Activated naive CD4-positive, alpha-beta T cell treated with anti-CD3 and anti-CD28 coated beads, Interleukin-2, amount 10 ng/mL, durations not matched to agents 7 days and 5 days (primary cell): ENCODE measurements at regions not wholly inside any gene's neighbourhood (a gene's known extent, or its start where the extent isn't known, plus 50 kb on each side); places are given as distances from the start of the nearest gene placed in this dataset.
"Not testable (repeated sequence)": the region's sequence is repeated elsewhere in the genome, so short reads cannot be mapped to it uniquely, and the experiment has no call there.

Experiments
- CTCF ChIA-PET: fragments of 350-600 bp; sonication (Branson Sonifier 250); formaldehyde crosslinking; loops from one replicate; lab custom pipeline; 2021; ENCODE audit warnings: antibody characterized with exemption; lab: Charles Lee
- DNase-seq: peaks from one replicate; pipeline ENCODE4 v3.0.0-alpha.2; 2020
- H3K27ac Mint-ChIP-seq: one replicate; pipeline ENCODE4 v1.8.0; 2021; ENCODE audit warnings: mild to moderate bottlenecking, moderate library complexity, mixed read lengths
- H3K27me3 Mint-ChIP-seq: one replicate; pipeline ENCODE4 v1.8.0; 2021; ENCODE audit warnings: mild to moderate bottlenecking, mixed read lengths
- H3K36me3 Mint-ChIP-seq: one replicate; pipeline ENCODE4 v1.8.0; 2021; ENCODE audit warnings: mixed read lengths
- H3K4me1 Mint-ChIP-seq: one replicate; pipeline ENCODE4 v1.8.0; 2021; ENCODE audit warnings: mixed read lengths
- H3K4me3 Mint-ChIP-seq: one replicate; pipeline ENCODE4 v1.8.0; 2021; ENCODE audit warnings: mild to moderate bottlenecking, moderate library complexity, mixed read lengths
- H3K9me3 Mint-ChIP-seq: one replicate; pipeline ENCODE4 v1.8.0; 2021; ENCODE audit warnings: mixed read lengths

DNA sequence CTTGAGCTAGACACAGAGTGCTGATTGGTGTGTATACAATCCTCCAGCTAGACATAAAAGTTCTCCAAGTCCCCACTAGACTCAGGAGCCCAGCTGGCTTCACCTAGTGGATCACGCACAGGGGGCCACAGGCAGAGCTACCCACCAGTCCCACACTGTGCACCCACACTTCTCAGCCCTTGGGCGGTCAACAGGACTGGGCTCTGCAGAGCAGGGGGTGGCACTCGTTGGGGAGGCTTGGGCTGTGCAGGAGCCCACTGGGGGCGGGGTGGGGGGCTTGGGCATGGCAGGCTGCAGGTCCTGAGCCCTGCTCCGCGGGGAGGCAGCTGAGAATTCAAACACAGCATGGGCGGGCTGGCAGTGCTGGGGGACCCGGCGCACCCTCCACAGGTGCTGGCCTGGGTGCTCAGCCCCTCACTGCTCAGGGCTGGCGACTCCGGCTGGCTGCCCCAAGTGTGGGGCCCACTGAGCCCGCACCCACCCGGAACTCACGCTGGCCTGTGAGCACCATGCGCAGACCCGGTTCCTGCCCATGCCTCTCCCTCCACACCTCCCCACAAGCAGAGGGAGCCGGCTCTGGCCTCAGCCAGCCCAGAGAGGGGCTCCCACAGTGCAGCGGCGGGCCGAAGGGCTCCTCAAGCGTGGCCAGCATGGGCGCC lies 873.8 kb downstream of the PCDH17 start:
- peaks cover 23% of the 10 kb centered on the region for H3K9me3 Mint-ChIP-seq
- H3K27me3 Mint-ChIP-seq, H3K4me1 Mint-ChIP-seq, CTCF ChIA-PET, H3K36me3 Mint-ChIP-seq, DNase-seq, H3K4me3 Mint-ChIP-seq, H3K27ac Mint-ChIP-seq: not testable (repeated sequence)

DNA sequence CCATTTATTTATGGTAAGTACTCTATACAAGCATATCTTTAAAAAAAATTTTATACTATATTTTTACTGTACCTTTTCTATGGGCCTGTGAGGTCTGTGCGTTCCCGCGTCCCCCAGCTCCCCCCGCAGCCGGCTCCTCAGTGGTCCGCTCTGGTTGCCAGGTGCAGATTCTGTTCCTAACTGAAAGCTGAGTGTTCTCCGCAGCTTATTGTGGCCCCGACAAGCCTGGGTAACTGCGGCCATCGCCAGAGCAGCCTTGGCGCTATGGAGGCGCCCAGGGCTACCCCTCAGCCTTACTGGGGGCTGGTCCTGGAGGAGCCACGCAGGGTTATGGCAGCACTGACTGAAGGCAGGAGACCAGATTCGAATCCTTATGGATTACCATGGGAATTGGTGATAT lies 896.8 kb downstream of the PCDH17 start:
- peaks cover 11% of the 10 kb centered on the region for H3K9me3 Mint-ChIP-seq
- CTCF ChIA-PET, result no interaction called here
- no peak overlapping the region for H3K27ac Mint-ChIP-seq
- H3K36me3 Mint-ChIP-seq, result no peaks in the 10 kb centered on the region
- no peaks in the 10 kb centered on the region for H3K4me1 Mint-ChIP-seq
- no peak for DNase-seq
- H3K4me3 Mint-ChIP-seq, result no peak overlapping the region
- H3K27me3 Mint-ChIP-seq, result no peaks in the 10 kb centered on the region

GRCh38 chr13:58531614-58532013 lies 900.1 kb downstream of the PCDH17 start:
- CTCF ChIA-PET, result no interaction called here
- H3K27ac Mint-ChIP-seq, result no peak overlapping the region
- H3K4me1 Mint-ChIP-seq, result no peaks in the 10 kb centered on the region
- peaks cover 12% of the 10 kb centered on the region for H3K9me3 Mint-ChIP-seq
- DNase-seq, result no peak
- no peak overlapping the region for H3K4me3 Mint-ChIP-seq
- H3K27me3 Mint-ChIP-seq, result no peaks in the 10 kb centered on the region
- H3K36me3 Mint-ChIP-seq, result no peaks in the 10 kb centered on the region

DNA sequence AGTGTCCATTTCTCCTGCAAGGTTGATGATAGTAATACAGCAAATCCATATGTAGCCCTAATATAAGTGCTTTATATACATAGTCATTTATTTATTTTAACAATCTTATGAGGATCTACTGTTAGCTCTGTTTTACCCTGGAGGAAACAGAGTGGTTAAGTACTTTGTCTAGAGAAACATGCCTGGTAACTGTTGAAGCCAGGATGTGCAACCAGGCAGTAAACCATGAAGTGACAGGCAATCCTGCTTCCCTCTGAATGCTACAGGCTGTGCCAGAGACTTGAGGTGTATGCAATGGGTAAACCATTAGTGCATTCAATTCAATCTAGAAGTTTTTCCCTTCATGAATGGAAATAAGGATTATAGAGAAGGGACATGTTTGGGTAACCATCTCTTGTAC lies 911.0 kb downstream of the PCDH17 start:
- no peaks in the 10 kb centered on the region for H3K27me3 Mint-ChIP-seq
- H3K4me3 Mint-ChIP-seq, result no peak overlapping the region
- H3K36me3 Mint-ChIP-seq, result no peaks in the 10 kb centered on the region
- H3K27ac Mint-ChIP-seq, result no peak overlapping the region
- H3K4me1 Mint-ChIP-seq, result no peaks in the 10 kb centered on the region
- CTCF ChIA-PET, result no interaction called here
- no peak for DNase-seq
- peaks cover 8% of the 10 kb centered on the region for H3K9me3 Mint-ChIP-seq

DNA sequence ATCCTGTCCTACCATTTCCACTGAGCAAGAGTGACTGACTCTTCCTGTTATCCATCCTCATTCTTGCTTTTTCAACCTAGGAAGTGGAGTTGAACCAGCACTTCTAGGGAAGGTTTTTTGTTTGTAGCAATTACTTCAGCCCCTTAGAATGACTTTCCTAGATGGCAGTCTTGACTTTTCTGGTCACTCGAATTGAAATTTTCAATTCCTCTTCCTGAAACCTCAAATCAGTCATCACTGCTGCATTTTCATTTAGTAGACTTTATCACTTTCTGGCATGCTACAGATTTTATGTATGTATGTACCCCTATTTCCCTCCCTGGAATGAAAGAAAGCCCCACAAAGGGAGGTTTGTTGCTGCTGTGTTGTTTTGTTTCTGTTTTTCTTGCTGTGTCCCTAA lies 915.9 kb downstream of the PCDH17 start:
- Mint-ChIP-seq H3K4me3 (no peak overlapping the region), H3K36me3 (no peaks in the 10 kb centered on the region), H3K4me1 (no peaks in the 10 kb centered on the region), H3K27ac (no peak overlapping the region), H3K9me3 (no peaks in the 10 kb centered on the region), H3K27me3 (no peaks in the 10 kb centered on the region)
- CTCF ChIA-PET, result no interaction called here
- DNase-seq, result no peak

GRCh38 chr13:58566176-58566575 lies 934.6 kb downstream of the PCDH17 start:
- Mint-ChIP-seq H3K36me3 (no peaks in the 10 kb centered on the region), H3K4me1 (no peaks in the 10 kb centered on the region), H3K9me3 (peaks cover 2% of the 10 kb centered on the region), H3K27me3 (no peaks in the 10 kb centered on the region), H3K4me3 (no peak overlapping the region), H3K27ac (no peak overlapping the region)
- no peak for DNase-seq
- CTCF ChIA-PET, result no interaction called here

GRCh38 chr13:58573743-58574142 lies 942.2 kb downstream of the PCDH17 start:
- CTCF ChIA-PET, result no interaction called here
- Mint-ChIP-seq H3K9me3 (peaks cover 14% of the 10 kb centered on the region), H3K27ac (no peak overlapping the region), H3K4me3 (no peak overlapping the region), H3K36me3 (no peaks in the 10 kb centered on the region), H3K27me3 (no peaks in the 10 kb centered on the region), H3K4me1 (no peaks in the 10 kb centered on the region)
- no peak for DNase-seq

DNA sequence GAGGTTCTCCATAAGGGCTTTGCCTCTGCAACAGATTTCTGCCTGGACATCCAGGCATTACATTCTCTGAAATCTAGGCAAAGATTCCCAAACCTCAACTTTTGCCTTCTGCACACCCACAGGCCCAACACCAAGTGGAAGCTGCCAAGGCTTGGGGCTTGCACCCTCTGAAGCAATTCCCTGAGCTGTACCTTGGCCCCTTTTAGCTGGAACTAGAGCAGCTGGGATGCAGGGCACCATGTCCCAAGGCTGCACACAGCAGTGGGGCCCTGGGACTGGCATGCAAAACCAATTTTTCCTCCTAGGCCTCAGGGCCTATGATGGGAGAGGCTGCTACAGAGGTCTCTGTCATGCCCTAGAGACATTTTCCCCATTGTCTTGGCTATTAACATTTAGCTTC lies 943.2 kb downstream of the PCDH17 start:
- no peak overlapping the region for H3K4me3 Mint-ChIP-seq
- peaks cover 18% of the 10 kb centered on the region for H3K9me3 Mint-ChIP-seq
- DNase-seq, result no peak
- no peak overlapping the region for H3K27ac Mint-ChIP-seq
- H3K36me3 Mint-ChIP-seq, result no peaks in the 10 kb centered on the region
- H3K27me3 Mint-ChIP-seq, result no peaks in the 10 kb centered on the region
- no peaks in the 10 kb centered on the region for H3K4me1 Mint-ChIP-seq
- CTCF ChIA-PET, result no interaction called here

DNA sequence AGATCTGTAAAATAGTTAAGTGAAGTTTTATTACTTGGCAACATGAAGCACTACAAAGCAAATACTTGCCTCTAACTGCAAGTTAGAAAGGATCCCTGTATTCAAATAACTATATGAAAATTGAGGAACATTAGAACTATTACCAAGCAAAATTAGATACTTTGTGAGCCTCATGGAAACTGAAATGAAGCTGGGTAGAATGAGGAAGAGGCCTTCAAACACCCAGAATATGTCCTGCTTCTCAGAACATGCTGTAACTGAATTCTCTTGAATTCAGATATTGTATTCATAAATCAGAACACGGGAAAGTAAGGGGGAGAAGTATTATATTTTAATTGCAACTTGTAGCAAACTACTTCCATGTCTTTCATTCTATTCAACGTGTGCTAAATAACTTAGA lies 947.9 kb downstream of the PCDH17 start:
- no peak for DNase-seq
- no peaks in the 10 kb centered on the region for H3K27me3 Mint-ChIP-seq
- CTCF ChIA-PET, result no interaction called here
- H3K4me1 Mint-ChIP-seq, result no peaks in the 10 kb centered on the region
- no peak overlapping the region for H3K27ac Mint-ChIP-seq
- no peaks in the 10 kb centered on the region for H3K36me3 Mint-ChIP-seq
- no peak overlapping the region for H3K4me3 Mint-ChIP-seq
- H3K9me3 Mint-ChIP-seq, result peaks cover 16% of the 10 kb centered on the region

DNA sequence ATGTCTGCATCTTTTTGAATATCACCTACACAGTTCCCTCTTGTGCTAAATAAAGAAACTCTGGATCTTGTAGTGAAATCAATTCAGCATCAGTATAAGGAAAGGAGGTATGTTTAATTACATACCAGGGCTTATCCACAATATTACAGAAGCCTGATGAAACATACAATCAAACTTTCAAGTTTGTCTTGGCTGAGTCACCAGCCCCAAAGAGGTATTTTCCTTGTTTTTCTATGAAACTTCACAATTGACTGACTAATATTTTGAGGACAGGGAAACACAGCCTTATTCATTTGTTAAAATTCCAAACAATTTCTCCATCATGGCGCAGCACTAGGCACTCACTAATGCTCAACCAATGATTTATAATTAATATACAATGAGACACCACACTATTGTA lies 952.4 kb downstream of the PCDH17 start:
- Mint-ChIP-seq H3K27ac (no peak overlapping the region), H3K4me1 (no peaks in the 10 kb centered on the region), H3K9me3 (peaks cover 2% of the 10 kb centered on the region), H3K4me3 (no peak overlapping the region), H3K27me3 (no peaks in the 10 kb centered on the region), H3K36me3 (no peaks in the 10 kb centered on the region)
- CTCF ChIA-PET, result no interaction called here
- no peak for DNase-seq

- Mint-ChIP-seq H3K27me3 (no peaks in the 10 kb centered on the region), H3K9me3 (peaks cover 3% of the 10 kb centered on the region), H3K4me1 (no peaks in the 10 kb centered on the region), H3K36me3 (no peaks in the 10 kb centered on the region), H3K27ac (no peak overlapping the region), H3K4me3 (no peak overlapping the region)
- no peak for DNase-seq
- CTCF ChIA-PET, result no interaction called here
Measured at GRCh38 chr13:58584610-58585009, 953.1 kb downstream of the PCDH17 start.

- Mint-ChIP-seq H3K36me3 (no peaks in the 10 kb centered on the region), H3K9me3 (peaks cover 12% of the 10 kb centered on the region), H3K4me3 (no peak overlapping the region), H3K27me3 (no peaks in the 10 kb centered on the region), H3K27ac (no peak overlapping the region), H3K4me1 (no peaks in the 10 kb centered on the region)
- CTCF ChIA-PET, result no interaction called here
- DNase-seq, result no peak
Measured at GRCh38 chr13:58587183-58587582, 955.6 kb downstream of the PCDH17 start.

DNA sequence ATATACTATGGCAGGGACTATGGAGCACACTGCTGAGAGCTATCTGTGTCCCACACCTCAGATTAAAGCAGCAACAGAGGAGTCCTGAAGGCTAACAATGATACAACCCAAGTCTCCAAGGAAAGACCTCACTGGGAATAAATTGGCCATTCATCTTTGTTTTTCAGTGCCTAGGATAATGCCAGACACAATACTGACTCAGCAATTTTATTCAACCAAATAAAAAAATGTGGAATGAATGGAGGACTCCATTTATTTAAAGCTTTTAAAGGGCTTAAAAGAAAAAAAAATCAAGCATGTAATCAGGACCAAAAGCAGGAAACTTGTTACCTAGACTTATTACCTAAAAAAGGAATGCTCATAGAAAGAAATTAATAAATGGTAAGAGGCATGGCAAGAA lies 960.5 kb downstream of the PCDH17 start:
- Mint-ChIP-seq H3K4me3 (no peak overlapping the region), H3K27me3 (no peaks in the 10 kb centered on the region), H3K27ac (no peak overlapping the region), H3K4me1 (no peaks in the 10 kb centered on the region), H3K36me3 (no peaks in the 10 kb centered on the region), H3K9me3 (peaks cover 12% of the 10 kb centered on the region)
- CTCF ChIA-PET, result no interaction called here
- DNase-seq, result no peak

DNA sequence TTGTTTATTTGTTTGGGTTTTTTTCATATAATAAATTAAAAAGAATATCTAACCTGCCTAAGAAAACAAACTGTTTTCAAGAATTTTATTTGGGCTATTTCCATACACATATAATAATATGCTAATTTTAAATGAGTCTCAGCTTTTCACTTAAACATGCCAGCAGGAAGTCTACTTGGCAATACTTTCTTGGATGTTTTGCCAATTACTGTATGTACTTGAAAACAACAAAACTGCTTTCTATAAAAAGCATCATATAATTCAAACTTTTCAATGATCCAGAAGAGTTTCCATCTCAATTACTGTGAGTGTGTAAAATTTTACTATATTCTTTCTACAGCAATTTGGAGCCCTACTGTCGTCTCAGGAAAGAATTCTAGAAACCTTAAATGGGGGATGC lies 961.2 kb downstream of the PCDH17 start:
- Mint-ChIP-seq H3K27ac (no peak overlapping the region), H3K27me3 (no peaks in the 10 kb centered on the region), H3K4me1 (no peaks in the 10 kb centered on the region), H3K9me3 (peaks cover 12% of the 10 kb centered on the region), H3K36me3 (no peaks in the 10 kb centered on the region), H3K4me3 (no peak overlapping the region)
- CTCF ChIA-PET, result no interaction called here
- DNase-seq, result no peak

- CTCF ChIA-PET, result no interaction called here
- no peak overlapping the region for H3K27ac Mint-ChIP-seq
- H3K36me3 Mint-ChIP-seq, result no peaks in the 10 kb centered on the region
- no peaks in the 10 kb centered on the region for H3K4me1 Mint-ChIP-seq
- no peaks in the 10 kb centered on the region for H3K27me3 Mint-ChIP-seq
- H3K9me3 Mint-ChIP-seq, result peaks cover 9% of the 10 kb centered on the region
- DNase-seq, result no peak
- H3K4me3 Mint-ChIP-seq, result no peak overlapping the region
Measured at GRCh38 chr13:58594747-58595600, 963.4 kb downstream of the PCDH17 start.
